HG03025 (cell line): ENCODE measurements at regions not wholly inside any gene's neighbourhood (a gene's known extent, or its start where the extent isn't known, plus 50 kb on each side); places are given as distances from the start of the nearest gene placed in this dataset.
"Not testable (repeated sequence)": the region's sequence is repeated elsewhere in the genome, so short reads cannot be mapped to it uniquely, and the experiment has no call there.

Source experiments
- ATAC-seq: cut with Tn5 transposase; IDR thresholded peaks from one replicate; pipeline ENCODE4 v1.9.1; 2021; ENCODE audit warnings: mild to moderate bottlenecking, moderate library complexity; ENCODE audit not compliant: unreplicated experiment, low FRiP score

- ATAC-seq: not testable (repeated sequence)
Measured at GRCh38 chr14:105705862-105706700, 179.7 kb downstream of the TMEM121 start.

- not testable (repeated sequence) for ATAC-seq
Measured at GRCh38 chr14:105706701-105707019, 180.3 kb downstream of the TMEM121 start.

- ATAC-seq: not testable (repeated sequence)
Measured at GRCh38 chr14:105707099-105707498, 180.7 kb downstream of the TMEM121 start.

- not testable (repeated sequence) for ATAC-seq
Measured at GRCh38 chr14:105707723-105708151, 181.4 kb downstream of the TMEM121 start.

GRCh38 chr14:105708251-105709134 is 182.1 kb downstream of the TMEM121 start:
- ATAC-seq: not testable (repeated sequence)

GRCh38 chr14:105709281-105710118 is 183.1 kb downstream of the TMEM121 start:
- ATAC-seq: no peak

GRCh38 chr14:105710119-105711043 is 184.0 kb downstream of the TMEM121 start:
- ATAC-seq: no peak

GRCh38 chr14:105711044-105711620 is 184.7 kb downstream of the TMEM121 start:
- no peak for ATAC-seq

GRCh38 chr14:105711841-105712460 is 185.6 kb downstream of the TMEM121 start:
- no peak for ATAC-seq

- not testable (repeated sequence) for ATAC-seq
Measured at GRCh38 chr14:105712670-105713069, 186.3 kb downstream of the TMEM121 start.

- not testable (repeated sequence) for ATAC-seq
Measured at GRCh38 chr14:105713160-105713559, 186.8 kb downstream of the TMEM121 start.

GRCh38 chr14:105713836-105714235 is 187.5 kb downstream of the TMEM121 start:
- not testable (repeated sequence) for ATAC-seq

- ATAC-seq: not testable (repeated sequence)
Measured at GRCh38 chr14:105718787-105719186, 192.4 kb downstream of the TMEM121 start.

GRCh38 chr14:105720106-105720505 is 193.7 kb downstream of the TMEM121 start:
- not testable (repeated sequence) for ATAC-seq

- not testable (repeated sequence) for ATAC-seq
Measured at GRCh38 chr14:105720852-105721601, 194.6 kb downstream of the TMEM121 start.

- not testable (repeated sequence) for ATAC-seq
Measured at GRCh38 chr14:105721602-105721970, 195.2 kb downstream of the TMEM121 start.

- not testable (repeated sequence) for ATAC-seq
Measured at GRCh38 chr14:105721996-105722709, 195.8 kb downstream of the TMEM121 start.
